CD4-positive, alpha-beta T cell (primary cell): ENCODE measurements at regions not wholly inside any gene's neighbourhood (a gene's known extent, or its start where the extent isn't known, plus 50 kb on each side); places are given as distances from the start of the nearest gene placed in this dataset.

Experiments used
- ATAC-seq: fragments of 200-7000 bp; cut with Tn5 transposase; one replicate; pipeline ENCODE4 v1.10.0; 2022; ENCODE audit warnings: mild to moderate bottlenecking; ENCODE audit not compliant: poor library complexity
- CTCF ChIA-PET: fragments of 350-600 bp; sonication (Branson Sonifier 250); formaldehyde crosslinking; loops from one replicate; lab custom pipeline; 2021; ENCODE audit warnings: antibody characterized with exemption, inconsistent platforms; lab: Charles Lee
- POLR2A ChIA-PET: fragments of 350-600 bp; sonication (Branson Sonifier 250); formaldehyde crosslinking; loops from one replicate; lab custom pipeline; 2021; ENCODE audit warnings: antibody characterized with exemption, inconsistent platforms; lab: Charles Lee
- DNase-seq, 14 experiments: peaks; one replicate each; pipeline ENCODE4 v3.0.0-alpha.2; 2013 to 2020; ENCODE audit warnings: mixed read lengths in 2 of 14
- H3K27ac ChIP-seq, 2 donors: one replicate each; pipeline versions ENCODE4 v1.5.1 to v1.7.0; 2013; ENCODE audit warnings: low read length in 2 of 2, low read depth in 1 of 2, mild to moderate bottlenecking in 1 of 2
- H3K27me3 ChIP-seq, 2 experiments: 1 replicate in 1 of 2; 2 replicates in 1 of 2; pipeline versions ENCODE4 v1.6.1 to v1.7.0; 2013; ENCODE audit warnings: low read length in 2 of 2, control low read depth in 1 of 2, mild to moderate bottlenecking in 1 of 2, moderate library complexity in 1 of 2; ENCODE audit not compliant: insufficient read depth in 2 of 2, control insufficient read depth in 1 of 2
- H3K36me3 ChIP-seq: one replicate; pipeline ENCODE4 v1.6.1; 2013; ENCODE audit warnings: low read length, control low read depth; ENCODE audit not compliant: insufficient read depth
- H3K4me1 ChIP-seq: one replicate; pipeline ENCODE4 v1.6.1; 2013; ENCODE audit warnings: low read length, control low read depth; ENCODE audit not compliant: insufficient read depth
- H3K4me3 ChIP-seq: one replicate; pipeline ENCODE4 v1.5.1; 2013; ENCODE audit warnings: mild to moderate bottlenecking, low read length, moderate library complexity
- H3K9me3 ChIP-seq, 2 experiments: 1 replicate in 1 of 2; 2 replicates in 1 of 2; pipeline versions ENCODE4 v1.6.1 to v1.7.0; 2013; ENCODE audit warnings: low read length in 2 of 2, mild to moderate bottlenecking in 2 of 2, control low read depth in 1 of 2, moderate library complexity in 1 of 2; ENCODE audit not compliant: control insufficient read depth in 1 of 2, insufficient read depth in 1 of 2
- H3K27ac Mint-ChIP-seq: one replicate; pipeline ENCODE4 v1.8.0; 2020; ENCODE audit warnings: mixed read lengths
- H3K27me3 Mint-ChIP-seq: one replicate; pipeline ENCODE4 v1.8.0; 2021; ENCODE audit warnings: mixed read lengths
- H3K36me3 Mint-ChIP-seq: one replicate; pipeline ENCODE4 v1.8.0; 2021; ENCODE audit warnings: low read depth, mixed read lengths
- H3K4me1 Mint-ChIP-seq: one replicate; pipeline ENCODE4 v1.8.0; 2021; ENCODE audit warnings: low read depth, mixed read lengths
- H3K4me3 Mint-ChIP-seq: one replicate; pipeline ENCODE4 v1.8.0; 2020; ENCODE audit warnings: mild to moderate bottlenecking, mixed read lengths
- H3K9me3 Mint-ChIP-seq: one replicate; pipeline ENCODE4 v1.8.0; 2020; ENCODE audit warnings: mixed read lengths
- CTCF ChIP-seq: fragments of 200-600 bp; IDR thresholded peaks from one replicate; pipeline ENCODE4 v1.8.0; 2022; ENCODE audit warnings: antibody characterized with exemption, mild to moderate bottlenecking
- intact Hi-C, 2 experiments: fragments of 100-400 bp; cut with DNase I in 1 of 2; cut with micrococcal nuclease in 1 of 2; formaldehyde crosslinking; loops; one replicate each; pipeline versions ENCODE4 v1.15.1 to v1.9.0; 2023 to 2025; cut with DNase I, micrococcal nuclease

- Mint-ChIP-seq H3K27me3 (no peaks in the 10 kb centered on the region), H3K36me3 (no peaks in the 10 kb centered on the region), H3K4me1 (no peaks in the 10 kb centered on the region), H3K9me3 (peaks cover 9% of the 10 kb centered on the region), H3K27ac (no peak overlapping the region), H3K4me3 (no peak overlapping the region)
- H3K9me3 ChIP-seq, result peaks cover 0 to 2% of the 10 kb centered on the region in 2 experiments
- ATAC-seq (no peak), DNase-seq (no peak)
- no peaks in the 10 kb centered on the region for H3K36me3 ChIP-seq
- no peak for TF ChIP-seq CTCF
- CTCF ChIA-PET, result no interaction called here
- no peaks in the 10 kb centered on the region for H3K27me3 ChIP-seq
- intact Hi-C loops, result no loop called here
- no peak overlapping the region for H3K4me3 ChIP-seq
- no peak overlapping the region for H3K27ac ChIP-seq
- POLR2A ChIA-PET, result no interaction called here
- no peaks in the 10 kb centered on the region for H3K4me1 ChIP-seq
Measured at GRCh38 chr5:92468295-92468694, 1085.2 kb upstream of the ARRDC3 start.

- no peak for TF ChIP-seq CTCF
- peaks cover 6% of the 10 kb centered on the region for H3K9me3 Mint-ChIP-seq
- Histone ChIP-seq H3K27ac (no peak overlapping the region), H3K9me3 (no peaks in the 10 kb centered on the region), H3K4me1 (no peaks in the 10 kb centered on the region), H3K27me3 (no peaks in the 10 kb centered on the region), H3K4me3 (no peak overlapping the region), H3K36me3 (no peaks in the 10 kb centered on the region)
- H3K4me1 Mint-ChIP-seq, result no peaks in the 10 kb centered on the region
- CTCF ChIA-PET, result no interaction called here
- H3K4me3 Mint-ChIP-seq, result no peak overlapping the region
- no peaks in the 10 kb centered on the region for H3K27me3 Mint-ChIP-seq
- no peak overlapping the region for H3K27ac Mint-ChIP-seq
- no peaks in the 10 kb centered on the region for H3K36me3 Mint-ChIP-seq
- intact Hi-C loops, result no loop called here
- POLR2A ChIA-PET, result no interaction called here
- no peak for ATAC-seq
- DNase-seq, result no peak
Measured at GRCh38 chr5:92467695-92468094, 1084.6 kb upstream of the ARRDC3 start.

GRCh38 chr5:92460505-92460904 is 1077.4 kb upstream of the ARRDC3 start:
- no peaks in the 10 kb centered on the region for H3K27me3 ChIP-seq
- Mint-ChIP-seq H3K36me3 (no peaks in the 10 kb centered on the region), H3K9me3 (no peaks in the 10 kb centered on the region), H3K4me1 (no peaks in the 10 kb centered on the region), H3K27me3 (no peaks in the 10 kb centered on the region), H3K4me3 (no peak overlapping the region), H3K27ac (no peak overlapping the region)
- no peaks in the 10 kb centered on the region for H3K4me1 ChIP-seq
- TF ChIP-seq CTCF, result no peak
- intact Hi-C loops, result no loop called here
- H3K36me3 ChIP-seq, result no peaks in the 10 kb centered on the region
- peaks cover 0 to 4% of the 10 kb centered on the region in 2 experiments for H3K9me3 ChIP-seq
- H3K4me3 ChIP-seq, result no peak overlapping the region
- ChIA-PET CTCF (no interaction called here), POLR2A (no interaction called here)
- no peak overlapping the region for H3K27ac ChIP-seq
- ATAC-seq, result no peak
- no peak for DNase-seq
